Smooth muscle cell (in vitro differentiated cells): ENCODE measurements at regions not wholly inside any gene's neighbourhood (a gene's known extent, or its start where the extent isn't known, plus 50 kb on each side); places are given as distances from the start of the nearest gene placed in this dataset.

Experiments used
- DNase-seq: peaks from one replicate; lab custom pipeline; 2025; ENCODE audit not compliant: unreplicated experiment; lab: John Stamatoyannopoulos, UW
- H2AFZ ChIP-seq: fragments of 200-600 bp; sonication (generic); 2 replicates; pipeline ENCODE4 v1.6.0; 2016; ENCODE audit warnings: antibody characterized with exemption, low read depth, mild to moderate bottlenecking
- H3F3A ChIP-seq: fragments of 200-600 bp; sonication (generic); 2 replicates; pipeline ENCODE4 v1.6.0; 2017; ENCODE audit warnings: antibody characterized with exemption, low read depth
- H3K27ac ChIP-seq: fragments of 200-600 bp; sonication (generic); 2 replicates; pipeline ENCODE4 v1.5.1; 2016; ENCODE audit warnings: low read depth, mild to moderate bottlenecking
- H3K27me3 ChIP-seq: fragments of 200-600 bp; sonication (generic); 2 replicates; pipeline ENCODE4 v1.6.1; 2016; ENCODE audit warnings: low read depth, mild to moderate bottlenecking
- H3K36me3 ChIP-seq: fragments of 200-600 bp; sonication (generic); 2 replicates; pipeline ENCODE4 v1.5.1; 2016; ENCODE audit warnings: low read depth
- H3K4me1 ChIP-seq: fragments of 200-600 bp; sonication (generic); 2 replicates; pipeline ENCODE4 v1.5.1; 2016; ENCODE audit warnings: low read depth
- H3K4me2 ChIP-seq: fragments of 200-600 bp; sonication (generic); 2 replicates; pipeline ENCODE4 v1.6.0; 2016; ENCODE audit warnings: mild to moderate bottlenecking
- H3K4me3 ChIP-seq: fragments of 200-600 bp; sonication (generic); 2 replicates; pipeline ENCODE4 v1.5.1; 2016; ENCODE audit warnings: mild to moderate bottlenecking
- H3K79me2 ChIP-seq: fragments of 200-600 bp; sonication (generic); 2 replicates; pipeline ENCODE4 v1.6.0; 2016; ENCODE audit warnings: low read depth, mild to moderate bottlenecking
- H3K9ac ChIP-seq: fragments of 200-600 bp; sonication (generic); 2 replicates; pipeline ENCODE4 v1.6.0; 2016; ENCODE audit warnings: low read depth
- H3K9me3 ChIP-seq: fragments of 200-600 bp; sonication (generic); replicated peaks from 2 replicates; pipeline ENCODE4 v1.5.1; 2016; ENCODE audit warnings: low read depth
- H4K20me1 ChIP-seq: fragments of 200-600 bp; sonication (generic); 2 replicates; pipeline ENCODE4 v1.6.0; 2016; ENCODE audit warnings: low read depth
- CTCF ChIP-seq: fragments of 200-600 bp; sonication (generic); IDR thresholded peaks from 2 replicates; pipeline ENCODE4 v1.5.1; 2017; ENCODE audit warnings: borderline replicate concordance, mild to moderate bottlenecking, antibody characterized with exemption; ENCODE audit not compliant: insufficient read depth, poor library complexity, severe bottlenecking
- WGBS: methylation state at CpG from one replicate; pipeline ENCODE4 v1.1.7; 2016; ENCODE audit warnings: low lambda C conversion rate; 5-methylcytosine and 5-hydroxymethylcytosine counted together

- no peak overlapping the region for H3K4me3 ChIP-seq
- H2AFZ ChIP-seq, result no peak overlapping the region
- no peaks in the 10 kb centered on the region for H3K9me3 ChIP-seq
- no peak overlapping the region for H3K4me2 ChIP-seq
- H3F3A ChIP-seq, result no peaks in the 10 kb centered on the region
- no peaks in the 10 kb centered on the region for H3K79me2 ChIP-seq
- no peak overlapping the region for H3K9ac ChIP-seq
- 33% methylated on average over 1 of the region's 1 CpG for WGBS
- no peaks in the 10 kb centered on the region for H3K27me3 ChIP-seq
- H3K27ac ChIP-seq, result no peak overlapping the region
- H3K36me3 ChIP-seq, result no peaks in the 10 kb centered on the region
- no peaks in the 10 kb centered on the region for H3K4me1 ChIP-seq
- DNase-seq, result no peak
- H4K20me1 ChIP-seq, result no peaks in the 10 kb centered on the region
- TF ChIP-seq CTCF, result no peak
Measured at GRCh38 chr13:68078874-68079273, 848.7 kb upstream of the PCDH9 start.

GRCh38 chr13:68078469-68078868 lies 848.3 kb upstream of the PCDH9 start:
- DNase-seq, result no peak
- no peak for TF ChIP-seq CTCF
- no peak overlapping the region for H2AFZ ChIP-seq
- H3K9me3 ChIP-seq, result no peaks in the 10 kb centered on the region
- WGBS, result 80% methylated on average over 2 of the region's 2 CpGs
- no peak overlapping the region for H3K9ac ChIP-seq
- no peak overlapping the region for H3K27ac ChIP-seq
- no peaks in the 10 kb centered on the region for H3K27me3 ChIP-seq
- no peaks in the 10 kb centered on the region for H3F3A ChIP-seq
- H4K20me1 ChIP-seq, result no peaks in the 10 kb centered on the region
- no peaks in the 10 kb centered on the region for H3K36me3 ChIP-seq
- no peak overlapping the region for H3K4me2 ChIP-seq
- H3K4me3 ChIP-seq, result no peak overlapping the region
- no peaks in the 10 kb centered on the region for H3K79me2 ChIP-seq
- no peaks in the 10 kb centered on the region for H3K4me1 ChIP-seq

- Histone ChIP-seq H2AFZ (no peak overlapping the region), H3K4me2 (no peak overlapping the region), H3K27ac (no peak overlapping the region), H4K20me1 (no peaks in the 10 kb centered on the region), H3K9ac (no peak overlapping the region), H3K79me2 (no peaks in the 10 kb centered on the region), H3K36me3 (no peaks in the 10 kb centered on the region), H3K4me3 (no peak overlapping the region), H3K4me1 (no peaks in the 10 kb centered on the region), H3K27me3 (no peaks in the 10 kb centered on the region), H3K9me3 (no peaks in the 10 kb centered on the region), H3F3A (no peaks in the 10 kb centered on the region)
- WGBS, result 97% methylated on average over 9 of the region's 9 CpGs
- TF ChIP-seq CTCF, result no peak
- no peak for DNase-seq
Measured at GRCh38 chr13:68076046-68076445, 845.9 kb upstream of the PCDH9 start.

- H3K27me3 ChIP-seq, result no peaks in the 10 kb centered on the region
- no peak overlapping the region for H2AFZ ChIP-seq
- no peaks in the 10 kb centered on the region for H4K20me1 ChIP-seq
- H3K4me3 ChIP-seq, result no peak overlapping the region
- no peak for DNase-seq
- no peaks in the 10 kb centered on the region for H3K9me3 ChIP-seq
- no peaks in the 10 kb centered on the region for H3K4me1 ChIP-seq
- no peak overlapping the region for H3K27ac ChIP-seq
- no peaks in the 10 kb centered on the region for H3K36me3 ChIP-seq
- no peak overlapping the region for H3K4me2 ChIP-seq
- 55% methylated on average over 2 of the region's 2 CpGs for WGBS
- no peak for TF ChIP-seq CTCF
- H3K79me2 ChIP-seq, result no peaks in the 10 kb centered on the region
- H3F3A ChIP-seq, result no peaks in the 10 kb centered on the region
- H3K9ac ChIP-seq, result no peak overlapping the region
Measured at GRCh38 chr13:68066879-68067513, 836.9 kb upstream of the PCDH9 start.
